HG02571 (cell line): ENCODE measurements at regions not wholly inside any gene's neighbourhood (a gene's known extent, or its start where the extent isn't known, plus 50 kb on each side); places are given as distances from the start of the nearest gene placed in this dataset.

Experiments used
- ATAC-seq: cut with Tn5 transposase; IDR thresholded peaks from one replicate; pipeline ENCODE4 v1.9.1; 2021; ENCODE audit warnings: mild to moderate bottlenecking, moderate library complexity; ENCODE audit not compliant: unreplicated experiment

GRCh38 chr5:71939452-71940230 is 167.6 kb upstream of the MAP1B start:
- no peak for ATAC-seq

DNA sequence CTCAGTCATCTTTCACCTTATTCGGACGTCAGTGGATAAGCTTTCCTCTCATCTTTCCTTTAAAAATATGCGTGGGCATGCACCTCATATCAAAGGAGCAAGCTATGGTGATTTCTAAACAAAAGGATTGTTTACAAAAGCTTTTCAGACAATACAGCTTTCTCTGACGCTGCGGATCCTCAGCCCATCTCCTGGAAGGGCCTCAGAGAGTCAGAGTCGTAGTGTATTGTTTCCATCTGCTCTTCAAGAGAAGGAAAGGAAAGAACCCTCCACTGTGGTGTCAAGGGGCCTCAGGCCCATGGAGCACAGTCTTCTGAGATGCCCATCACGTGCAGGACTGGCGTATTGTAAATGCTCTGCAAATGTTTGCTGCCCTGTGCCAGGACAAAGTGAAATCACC is 163.4 kb upstream of the MAP1B start:
- ATAC-seq = no peak

GRCh38 chr5:71945436-71945835 is 161.8 kb upstream of the MAP1B start:
- ATAC-seq = no peak

DNA sequence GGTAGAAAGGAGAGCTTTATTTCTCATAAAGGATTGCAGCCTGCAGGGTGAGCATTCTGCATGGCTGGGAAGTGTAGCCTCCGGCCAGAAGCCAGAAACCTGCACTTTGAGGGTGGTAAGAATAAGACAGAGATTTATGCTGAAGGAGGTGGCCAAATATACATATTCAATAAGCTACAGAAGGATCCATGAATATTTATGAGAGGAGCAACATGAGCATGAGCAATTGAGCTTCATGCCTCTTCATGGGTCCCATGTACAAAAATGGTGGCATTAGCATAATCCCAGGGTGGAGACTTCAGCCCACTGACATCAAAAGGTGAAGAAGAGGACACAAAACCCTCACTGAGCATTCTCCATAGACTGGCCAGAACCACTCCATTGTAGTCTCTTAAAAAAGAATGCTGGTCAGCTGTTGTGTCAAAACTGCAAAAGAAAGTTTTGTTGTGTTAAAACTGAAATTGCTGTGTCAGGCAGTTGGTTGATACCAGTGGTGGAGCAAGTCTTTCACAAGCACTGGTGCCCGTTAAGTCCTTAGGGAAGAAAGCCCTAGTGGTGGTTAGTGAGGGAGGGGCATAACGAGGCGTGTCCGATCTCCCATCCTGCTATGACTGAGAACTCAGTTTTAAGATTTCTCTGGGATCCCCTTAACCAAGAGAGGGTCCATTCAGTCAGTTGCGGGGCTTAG is 160.8 kb upstream of the MAP1B start:
- ATAC-seq = no peak

- no peak for ATAC-seq
Observed at GRCh38 chr5:71948206-71948605, 159.1 kb upstream of the MAP1B start.

GRCh38 chr5:71949772-71950171 is 157.5 kb upstream of the MAP1B start:
- ATAC-seq = no peak

DNA sequence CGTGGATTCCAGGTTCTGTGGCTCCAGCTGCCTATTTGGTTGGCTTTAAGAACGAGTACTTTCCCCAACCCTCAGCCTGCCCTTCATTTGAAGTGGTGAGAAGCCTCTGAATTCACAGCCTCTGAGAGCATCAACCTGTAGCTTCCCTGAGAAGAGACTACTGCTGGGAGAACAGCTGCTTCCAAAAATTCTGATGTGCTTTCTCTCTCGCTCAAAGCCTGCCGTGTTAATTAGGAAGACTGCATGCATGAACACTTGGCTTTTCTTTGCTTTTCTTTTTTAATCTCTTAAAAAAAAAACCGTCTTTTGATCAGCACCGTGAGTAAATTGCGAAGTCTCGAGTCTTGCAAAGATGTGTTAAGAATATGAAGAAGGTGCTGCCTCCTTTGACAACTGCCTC is 153.4 kb upstream of the MAP1B start:
- ATAC-seq = no peak

DNA sequence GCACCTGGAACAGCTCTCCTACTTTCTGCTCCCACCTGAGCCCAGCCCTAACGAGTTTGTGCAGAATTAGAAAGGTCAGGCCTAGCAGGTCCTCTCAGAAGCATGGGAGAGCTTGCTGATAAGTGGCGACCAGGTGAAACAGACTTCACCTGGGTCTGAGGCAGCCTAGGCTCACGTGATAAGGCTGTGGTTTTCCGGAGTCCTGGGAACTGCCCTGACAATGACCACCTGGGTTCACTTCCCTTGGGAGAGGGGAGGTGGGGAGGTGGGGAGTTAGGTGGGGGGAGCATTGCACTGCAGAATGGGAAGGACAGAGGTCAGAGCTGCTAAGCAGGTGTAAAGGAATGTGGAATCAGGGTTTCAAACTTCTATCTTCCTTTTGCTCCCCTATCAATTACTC is 152.9 kb upstream of the MAP1B start:
- ATAC-seq = no peak

- no peak for ATAC-seq
Observed at GRCh38 chr5:71955723-71956122, 151.6 kb upstream of the MAP1B start.

- no peak for ATAC-seq
Observed at GRCh38 chr5:71957292-71957898, 149.9 kb upstream of the MAP1B start.

GRCh38 chr5:71960195-71960594 is 147.1 kb upstream of the MAP1B start:
- ATAC-seq = no peak

DNA sequence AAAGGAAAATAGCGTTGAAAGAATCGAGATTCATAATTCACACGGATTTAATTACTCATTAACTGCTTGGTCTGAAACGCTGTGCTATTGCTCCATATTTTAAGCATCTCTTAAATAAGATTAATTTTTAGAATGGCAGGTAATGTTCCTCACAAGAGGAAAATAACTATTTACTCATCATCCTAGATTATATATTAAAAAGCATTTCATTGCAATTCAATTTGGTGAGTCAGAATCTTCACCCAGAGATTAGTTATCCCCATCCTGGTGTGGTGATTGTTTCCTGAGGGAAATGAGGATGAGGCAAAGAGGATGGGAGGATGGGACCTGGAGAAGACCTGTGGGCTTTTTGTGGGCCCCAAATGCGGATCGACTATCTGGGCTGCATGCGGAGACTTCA is 145.5 kb upstream of the MAP1B start:
- no peak for ATAC-seq

DNA sequence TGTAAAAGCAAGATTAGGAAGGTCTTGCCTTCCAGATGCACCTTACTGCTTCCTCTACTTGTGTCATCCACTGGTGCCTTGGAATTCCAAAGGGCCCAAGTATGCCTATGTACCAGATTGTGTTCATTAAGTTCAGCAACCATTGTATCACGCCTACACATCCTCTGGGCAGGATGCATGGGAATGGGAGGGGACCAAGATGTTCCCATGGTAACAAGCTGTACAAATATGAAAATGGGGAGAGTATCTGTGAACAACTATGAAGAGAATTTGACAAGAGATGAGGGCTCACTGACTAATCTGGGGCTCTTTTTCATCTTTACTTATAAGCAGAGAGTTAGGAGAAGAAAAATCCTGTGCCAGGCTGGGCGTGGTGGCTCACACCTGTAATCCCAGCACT is 137.8 kb upstream of the MAP1B start:
- no peak for ATAC-seq

DNA sequence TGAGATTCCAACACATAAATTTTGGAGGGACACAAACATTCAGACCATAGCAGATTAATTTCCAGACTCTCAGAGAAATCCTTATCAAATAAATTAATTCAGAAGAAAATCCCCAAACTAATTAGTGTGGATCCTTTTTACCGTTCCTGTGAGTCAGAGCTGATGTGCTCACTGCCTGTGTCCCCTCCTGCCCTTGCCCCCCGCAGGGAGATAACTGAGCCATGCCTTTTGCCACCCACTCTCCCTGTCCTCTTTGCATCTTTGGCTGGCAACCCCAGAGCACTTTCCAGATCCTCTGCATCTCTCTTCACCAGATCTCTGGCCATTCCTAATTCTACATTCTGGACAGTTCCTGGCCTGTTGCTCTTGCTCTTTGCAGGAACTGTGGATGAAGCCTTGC is 135.4 kb upstream of the MAP1B start:
- ATAC-seq = no peak

GRCh38 chr5:71972777-71973473 is 134.3 kb upstream of the MAP1B start:
- no peak for ATAC-seq

DNA sequence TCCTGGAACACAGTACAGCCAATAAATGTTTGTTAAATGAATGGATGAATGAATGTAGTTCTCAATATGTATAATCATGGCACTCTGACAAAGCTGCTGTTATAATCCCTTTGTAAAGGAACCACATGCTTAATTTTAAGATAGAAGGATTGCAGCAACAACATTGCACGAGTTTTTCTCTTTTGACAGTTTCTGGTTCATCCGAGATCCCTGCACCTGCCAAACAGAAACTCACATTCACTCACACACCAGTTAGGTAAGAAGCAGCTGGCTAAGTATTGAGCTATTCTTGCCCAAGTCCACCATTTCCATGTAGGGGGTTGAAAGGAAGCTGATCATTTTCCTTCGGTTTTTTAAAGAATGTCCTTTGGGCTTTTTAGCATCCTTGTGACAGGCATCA is 133.7 kb upstream of the MAP1B start:
- ATAC-seq = no peak

GRCh38 chr5:71974165-71974564 is 133.1 kb upstream of the MAP1B start:
- no peak for ATAC-seq

DNA sequence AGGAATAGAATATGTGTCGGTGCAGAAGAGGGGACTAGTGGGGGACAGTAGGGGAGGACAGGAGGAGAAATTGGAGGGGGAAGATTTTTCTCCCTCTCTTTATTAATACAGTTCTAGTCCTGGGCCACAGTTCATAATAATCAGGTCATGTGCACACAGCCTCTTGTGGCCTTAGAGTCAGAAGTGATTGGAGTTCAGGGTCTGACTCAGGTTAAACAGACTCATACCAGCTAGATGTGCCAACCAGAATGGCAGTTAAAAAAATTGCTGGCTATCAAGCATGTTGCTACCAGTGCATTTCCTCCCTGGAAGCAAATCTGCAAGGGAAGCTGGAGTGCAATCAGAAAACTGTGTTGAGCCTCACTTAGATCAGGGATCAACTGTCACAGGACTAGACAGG is 132.7 kb upstream of the MAP1B start:
- ATAC-seq = no peak

- ATAC-seq = no peak
Observed at GRCh38 chr5:71976449-71976848, 130.8 kb upstream of the MAP1B start.

GRCh38 chr5:71977311-71977710 is 130.0 kb upstream of the MAP1B start:
- ATAC-seq = no peak

DNA sequence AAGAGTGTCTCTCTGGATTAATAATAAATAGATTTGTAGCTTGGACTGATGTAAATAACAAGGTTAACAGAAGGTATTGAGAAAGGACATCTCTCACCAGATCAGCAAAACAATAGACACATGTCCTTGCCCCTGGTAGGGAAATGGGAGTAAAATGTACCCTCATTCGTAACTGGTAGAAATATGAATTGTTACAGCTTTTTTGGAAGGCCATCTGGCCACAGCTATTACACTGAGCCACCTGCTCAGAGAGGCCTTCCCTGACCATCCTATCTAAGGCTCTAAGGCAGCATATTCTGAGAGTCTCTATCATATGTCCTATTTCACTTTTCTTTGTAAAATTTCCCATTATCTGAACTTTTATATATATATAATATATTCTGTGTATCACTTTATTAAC is 129.1 kb upstream of the MAP1B start:
- no peak for ATAC-seq
